Right ventricle myocardium inferior (tissue), 1 donor: ENCODE measurements at regions not wholly inside any gene's neighbourhood (a gene's known extent, or its start where the extent isn't known, plus 50 kb on each side); places are given as distances from the start of the nearest gene placed in this dataset.

Experiments
- ATAC-seq: fragments of 200-7000 bp; cut with Tn5 transposase; one replicate; pipeline ENCODE4 v1.9.1; 2020; ENCODE audit warnings: mild to moderate bottlenecking, moderate library complexity
- DNase-seq: peaks from one replicate; pipeline ENCODE4 v3.0.0; 2021; ENCODE audit errors: missing footprints
- intact Hi-C: fragments of 100-400 bp; cut with DNase I; formaldehyde crosslinking; loops from one replicate; pipeline ENCODE4 v1.11.0; 2022
- donor health status: DM: no; HTN: yes; CAD: no; lungs with severe emphysema.

GRCh38 chr5:4188704-4189103 lies 593.1 kb downstream of the IRX1 start:
- ATAC-seq: no peak
- intact Hi-C loops: no loop called here

GRCh38 chr5:4189317-4189716 lies 593.7 kb downstream of the IRX1 start:
- no peak for ATAC-seq

More at GRCh38 chr5:4188704-4189103, 593.1 kb downstream of the IRX1 start:
- no peak for DNase-seq

GRCh38 chr5:4191041-4191440 lies 595.4 kb downstream of the IRX1 start:
- ATAC-seq: no peak
- DNase-seq: no peak
- intact Hi-C loops: no loop called here

More at GRCh38 chr5:4189317-4189716, 593.7 kb downstream of the IRX1 start:
- no peak for DNase-seq
- intact Hi-C loops: no loop called here

GRCh38 chr5:4191703-4192102 lies 596.1 kb downstream of the IRX1 start:
- intact Hi-C loops: no loop called here
- ATAC-seq (no peak), DNase-seq (no peak)

GRCh38 chr5:4192111-4192510 lies 596.5 kb downstream of the IRX1 start:
- intact Hi-C loops: no loop called here
- ATAC-seq (no peak), DNase-seq (no peak)

DNA sequence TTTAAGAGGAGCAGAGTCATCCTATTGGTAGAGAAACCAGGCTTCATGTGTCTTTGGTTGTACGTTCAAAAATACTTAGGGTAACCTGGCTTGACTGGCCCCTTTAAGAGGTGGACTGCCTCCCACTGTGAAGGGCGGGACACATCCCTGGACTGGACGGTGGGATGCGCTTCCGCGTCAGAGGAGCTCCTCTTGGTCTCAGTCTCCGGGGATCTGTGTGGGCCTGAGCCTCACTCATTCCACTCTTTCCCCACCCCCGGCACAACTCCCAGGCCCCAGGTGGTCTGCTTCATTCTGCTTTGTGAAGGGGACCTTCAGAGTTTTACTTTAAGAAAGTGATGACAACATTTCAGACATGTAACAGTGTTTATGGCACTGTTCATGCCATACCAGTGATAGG lies 601.1 kb downstream of the IRX1 start:
- DNase-seq (no peak), ATAC-seq (peak; percentile 82)
- intact Hi-C loops: no loop called here

GRCh38 chr5:4197151-4197550 lies 601.5 kb downstream of the IRX1 start:
- intact Hi-C loops: no loop called here
- DNase-seq (no peak), ATAC-seq (peak; percentile 66)

GRCh38 chr5:4198461-4198860 lies 602.8 kb downstream of the IRX1 start:
- ATAC-seq (no peak), DNase-seq (no peak)
- intact Hi-C loops: no loop called here

DNA sequence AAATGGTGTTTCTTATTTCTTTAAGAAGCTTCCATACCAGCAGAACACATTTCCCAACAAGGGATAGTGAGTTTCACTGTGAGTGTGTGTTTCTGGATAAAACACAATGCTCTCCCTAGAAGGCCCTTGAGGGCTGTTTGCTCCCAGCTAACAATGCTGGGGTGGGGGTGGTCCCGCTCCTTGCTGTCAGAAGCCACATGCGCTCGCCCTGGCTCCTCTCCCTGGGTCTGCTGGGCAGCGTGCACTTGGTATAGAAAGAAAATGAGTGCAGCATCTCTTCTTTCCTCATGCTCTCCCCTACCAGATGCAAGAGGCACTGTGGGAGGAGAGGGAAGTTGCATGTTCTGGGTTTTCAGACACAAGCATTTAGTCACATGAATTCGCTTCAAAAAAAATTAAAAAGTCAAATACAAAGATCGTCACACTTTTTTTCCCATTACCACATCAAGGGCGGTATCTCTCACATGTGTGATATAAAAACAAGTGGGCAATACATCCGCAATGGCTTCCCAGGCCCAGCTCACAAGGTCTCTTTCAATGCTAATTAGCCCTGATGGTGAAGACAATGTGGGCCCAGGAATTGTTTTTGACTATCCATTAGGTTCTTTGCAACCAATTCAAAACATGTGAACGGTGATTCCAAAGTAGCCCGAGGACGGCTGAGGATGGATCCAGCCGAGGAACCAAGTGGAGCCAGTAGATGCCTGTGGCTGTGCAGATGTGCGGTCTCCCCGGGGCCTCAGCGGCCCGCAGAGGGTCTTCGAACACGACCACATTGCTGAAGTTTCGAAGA lies 603.6 kb downstream of the IRX1 start:
- no peak for DNase-seq
- intact Hi-C loops: no loop called here
- ATAC-seq: no peak

DNA sequence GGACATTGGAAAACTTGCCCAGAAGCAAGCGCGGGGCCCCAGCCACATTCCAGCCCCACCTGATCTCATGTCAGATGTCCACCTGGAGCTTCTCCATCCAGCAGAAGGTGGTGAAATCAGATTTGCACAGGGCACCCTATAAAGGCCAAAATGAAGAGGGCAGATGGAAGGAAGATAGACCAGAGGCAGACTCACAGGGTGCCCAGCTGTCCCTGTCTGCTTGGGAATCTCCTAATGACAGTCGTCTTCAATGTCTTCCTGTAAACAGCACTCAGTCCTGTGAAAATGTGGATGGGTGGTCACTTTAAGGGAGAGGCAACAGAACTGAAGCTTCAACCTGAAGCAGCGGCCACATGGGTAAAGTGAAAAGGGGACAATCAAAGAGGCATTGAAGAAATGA lies 607.5 kb downstream of the IRX1 start:
- DNase-seq (no peak), ATAC-seq (no peak)
- intact Hi-C loops: no loop called here

DNA sequence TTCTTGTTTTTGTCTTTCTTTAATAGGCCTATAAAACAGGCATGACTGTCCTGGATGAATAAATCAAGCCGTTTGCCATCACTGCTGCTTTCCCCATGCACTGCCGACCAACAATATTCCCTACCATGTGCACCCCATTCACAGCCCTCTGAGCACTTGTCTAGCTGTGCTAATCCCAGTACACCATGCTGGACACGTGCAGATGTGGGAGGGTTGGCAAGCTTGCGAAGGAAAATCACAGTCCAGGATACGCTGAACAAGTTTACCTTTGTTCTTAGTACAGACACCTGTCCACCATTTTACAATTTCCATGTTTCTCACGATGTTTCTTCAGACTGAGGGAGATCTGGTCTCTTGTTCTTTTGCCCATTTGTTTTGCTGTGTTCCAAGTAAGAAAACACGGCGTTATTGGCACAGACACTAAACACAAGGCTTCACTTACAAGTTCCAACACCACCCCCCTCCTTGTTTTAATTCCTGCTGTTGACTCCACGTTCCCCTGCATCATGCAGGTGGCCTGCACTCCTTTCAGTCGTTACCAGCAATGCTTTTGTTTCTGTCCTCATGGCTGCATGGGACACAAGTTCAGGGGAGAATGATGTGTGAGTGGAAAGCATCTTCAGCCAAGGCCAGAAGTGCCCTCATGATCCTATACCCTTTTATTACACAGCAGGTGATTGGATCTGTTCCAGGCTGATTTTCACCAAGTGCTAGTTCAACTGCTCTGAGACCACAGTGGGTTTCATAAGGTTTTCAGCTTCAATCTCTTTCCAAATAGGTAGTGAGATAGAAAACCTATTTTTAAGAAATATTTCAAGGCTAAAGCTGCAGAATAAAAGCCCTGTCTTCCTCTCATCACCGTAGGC lies 608.9 kb downstream of the IRX1 start:
- intact Hi-C loops: no loop called here
- no peak for DNase-seq
- peak; percentile 24 for ATAC-seq

GRCh38 chr5:4205398-4205797 lies 609.8 kb downstream of the IRX1 start:
- intact Hi-C loops: no loop called here
- ATAC-seq (peak; percentile 69), DNase-seq (no peak)

DNA sequence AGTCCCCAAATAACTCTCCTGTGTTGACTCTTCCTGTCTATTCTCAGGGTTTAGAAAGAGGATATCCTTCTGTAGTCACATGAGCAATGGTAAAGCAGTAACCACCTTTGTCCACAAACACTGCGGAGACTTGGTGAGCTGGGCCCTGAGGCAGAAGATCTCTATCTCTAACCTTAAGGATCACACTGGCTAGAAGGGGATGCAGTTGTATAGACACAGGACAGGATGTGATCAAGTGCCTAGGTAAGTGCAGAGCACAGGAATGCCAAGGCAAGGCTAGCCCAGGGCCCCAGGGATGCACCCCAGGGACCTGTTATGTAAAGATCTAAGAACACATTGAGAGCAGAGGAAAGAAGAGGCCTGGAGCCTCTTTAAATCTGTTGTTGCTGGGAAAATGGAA lies 610.5 kb downstream of the IRX1 start:
- DNase-seq: no peak
- intact Hi-C loops: no loop called here
- ATAC-seq: no peak

DNA sequence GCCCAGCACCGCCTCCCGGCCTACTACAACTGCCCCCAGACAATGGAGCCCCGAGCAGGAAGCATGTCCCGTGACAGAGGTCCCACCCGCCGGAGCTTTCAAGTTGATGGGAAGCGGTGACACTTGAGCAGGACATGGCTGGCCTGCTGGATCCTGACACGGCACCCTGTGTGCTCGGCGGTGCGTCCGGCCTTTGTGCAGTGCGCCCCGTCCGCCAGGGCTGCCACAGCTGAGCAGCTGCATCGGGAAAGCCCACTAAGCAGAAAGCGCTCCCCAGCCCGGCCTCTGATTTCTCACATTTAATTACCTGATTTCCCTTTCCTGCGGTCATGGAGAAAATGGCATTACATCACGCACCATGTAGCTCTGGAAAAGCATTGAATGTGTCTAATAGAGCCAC lies 611.9 kb downstream of the IRX1 start:
- intact Hi-C loops: no loop called here
- DNase-seq: no peak
- ATAC-seq: no peak

DNA sequence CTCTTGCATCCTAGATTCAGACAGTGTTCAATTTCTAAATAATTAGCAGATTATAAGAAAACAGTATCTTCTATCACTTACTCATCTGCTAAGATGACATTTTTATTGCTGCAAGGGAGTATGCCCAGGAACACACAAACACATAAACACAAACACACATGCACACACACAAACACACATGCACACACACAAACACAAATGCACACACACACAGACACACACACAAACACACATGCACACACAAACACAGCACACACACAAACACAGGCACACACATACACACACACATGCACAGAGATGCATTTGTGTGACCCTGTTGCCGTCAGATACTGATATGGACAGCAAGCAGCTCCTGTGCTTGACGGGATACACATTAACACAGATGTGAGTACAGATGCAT lies 612.9 kb downstream of the IRX1 start:
- ATAC-seq (no peak), DNase-seq (no peak)
- intact Hi-C loops: no loop called here

DNA sequence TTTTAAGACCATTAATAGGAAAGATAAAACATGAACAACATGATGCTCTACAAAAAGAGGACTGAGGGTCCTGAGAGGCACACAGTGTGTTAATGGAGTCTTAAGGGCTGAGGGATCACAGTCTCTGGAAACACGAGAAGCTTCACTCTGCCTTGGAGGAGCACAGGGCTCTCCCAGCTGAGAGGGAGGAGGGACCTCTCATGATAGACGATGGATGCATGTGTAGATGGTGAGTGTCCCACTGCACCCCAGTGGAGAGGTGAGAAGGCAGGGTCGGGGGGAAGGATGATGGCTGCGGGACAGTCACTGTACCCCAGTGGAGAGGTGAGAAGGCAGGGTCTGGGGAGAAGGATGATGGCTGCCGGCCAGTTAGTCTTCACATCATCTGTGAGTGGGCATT lies 613.4 kb downstream of the IRX1 start:
- DNase-seq (no peak), ATAC-seq (no peak)
- intact Hi-C loops: no loop called here

DNA sequence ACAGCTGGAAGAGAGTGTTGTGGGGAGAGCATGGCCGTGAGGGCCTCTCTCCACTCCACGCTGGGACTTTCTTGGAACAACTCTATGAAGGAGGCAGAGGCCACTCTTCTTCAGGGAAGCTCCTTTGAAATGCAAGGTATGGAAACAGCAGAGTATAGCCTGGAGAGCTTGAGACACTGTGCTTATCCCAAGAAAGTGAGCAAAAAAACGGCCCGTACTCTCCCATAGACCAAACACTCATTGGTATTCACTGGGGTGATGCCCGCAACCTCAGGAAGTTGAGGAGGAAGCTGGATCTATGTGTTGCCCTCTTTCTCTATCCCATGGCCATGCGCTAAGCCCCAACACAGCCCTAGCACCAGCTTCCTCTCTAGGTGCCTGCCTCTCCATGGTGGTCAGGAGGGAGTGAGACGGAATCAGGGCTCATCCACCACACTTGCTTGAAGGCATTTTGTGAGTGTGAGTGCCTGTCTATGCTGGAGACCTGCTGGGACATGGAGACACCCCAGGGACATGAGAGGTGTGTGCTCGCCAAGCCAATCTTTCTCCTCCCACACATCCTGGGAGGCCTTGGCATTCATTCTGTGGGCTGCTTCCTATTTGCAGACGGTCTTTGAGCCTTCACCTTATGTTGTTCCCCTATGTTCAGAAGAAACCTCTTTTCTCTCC lies 616.6 kb downstream of the IRX1 start:
- no peak for ATAC-seq
- DNase-seq: no peak
- intact Hi-C loops: no loop called here

DNA sequence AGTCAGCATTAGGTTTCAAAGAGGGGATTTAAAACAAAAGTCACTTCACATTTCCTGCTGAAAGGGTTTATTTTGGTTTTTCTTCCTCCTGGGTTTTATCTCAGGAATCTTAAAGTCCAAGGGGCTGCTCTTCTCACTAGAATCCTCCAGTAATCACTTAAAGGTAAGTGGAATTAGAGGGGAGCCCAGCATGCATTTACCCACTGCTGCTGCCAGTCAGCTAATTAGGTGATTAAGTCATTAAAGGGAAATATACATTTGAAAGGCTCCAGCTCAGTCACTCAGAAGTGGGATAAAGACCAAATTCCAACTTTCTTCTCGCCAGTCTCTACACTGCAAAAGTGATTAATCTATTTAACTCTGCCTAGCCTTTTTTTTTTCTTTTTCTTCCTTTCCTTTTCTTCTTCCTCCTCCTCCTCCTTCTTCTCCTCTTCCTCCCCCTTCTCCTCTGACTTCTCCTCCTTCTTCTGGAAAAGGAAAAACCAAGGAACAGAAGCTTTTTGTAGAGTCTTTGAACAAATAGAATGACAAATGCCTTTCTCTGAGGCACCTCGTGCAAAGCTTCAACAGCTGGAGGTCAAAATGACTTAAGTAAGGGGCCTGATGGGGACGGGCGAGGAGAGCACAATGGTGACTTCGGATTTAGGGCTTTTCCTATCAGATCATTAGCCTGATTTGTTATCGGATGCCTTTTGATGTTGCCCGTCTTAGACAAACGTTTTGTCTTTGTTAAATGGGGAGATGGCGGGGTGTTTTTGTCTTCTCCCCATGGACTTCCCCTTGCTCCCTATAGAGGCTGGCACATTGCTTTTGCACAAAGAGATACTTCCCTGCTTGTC lies 617.6 kb downstream of the IRX1 start:
- DNase-seq: no peak
- no peak for ATAC-seq
- intact Hi-C loops: no loop called here

DNA sequence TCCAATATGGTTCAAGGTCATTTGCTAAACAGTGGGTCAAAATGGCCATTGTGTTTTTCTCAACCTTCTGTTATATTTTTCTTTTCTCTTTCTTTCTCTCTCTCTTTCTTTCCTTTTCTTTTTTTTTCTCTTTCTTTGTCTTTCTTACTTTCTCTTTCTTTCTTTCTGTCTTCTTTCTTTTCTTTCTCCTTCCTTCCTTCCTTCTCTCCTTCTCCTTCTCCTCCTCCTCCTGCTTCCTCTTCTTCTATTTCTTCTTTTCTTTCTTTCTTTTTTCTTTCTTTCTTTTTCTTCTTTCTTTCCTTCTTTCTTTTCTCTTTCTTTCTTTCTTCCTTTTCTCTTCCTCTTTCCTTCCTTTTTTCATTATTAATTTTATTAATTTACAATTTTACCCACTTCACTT lies 619.5 kb downstream of the IRX1 start:
- ATAC-seq: no peak
- intact Hi-C loops: no loop called here
- DNase-seq: no peak
